8988T (cell line): ENCODE measurements at regions not wholly inside any gene's neighbourhood (a gene's known extent, or its start where the extent isn't known, plus 50 kb on each side); places are given as distances from the start of the nearest gene placed in this dataset.
"Not testable (repeated sequence)": the region's sequence is repeated elsewhere in the genome, so short reads cannot be mapped to it uniquely, and the experiment has no call there.

Source experiments
- DNase-seq: peaks from one replicate; pipeline ENCODE4 v3.0.0; 2011

DNA sequence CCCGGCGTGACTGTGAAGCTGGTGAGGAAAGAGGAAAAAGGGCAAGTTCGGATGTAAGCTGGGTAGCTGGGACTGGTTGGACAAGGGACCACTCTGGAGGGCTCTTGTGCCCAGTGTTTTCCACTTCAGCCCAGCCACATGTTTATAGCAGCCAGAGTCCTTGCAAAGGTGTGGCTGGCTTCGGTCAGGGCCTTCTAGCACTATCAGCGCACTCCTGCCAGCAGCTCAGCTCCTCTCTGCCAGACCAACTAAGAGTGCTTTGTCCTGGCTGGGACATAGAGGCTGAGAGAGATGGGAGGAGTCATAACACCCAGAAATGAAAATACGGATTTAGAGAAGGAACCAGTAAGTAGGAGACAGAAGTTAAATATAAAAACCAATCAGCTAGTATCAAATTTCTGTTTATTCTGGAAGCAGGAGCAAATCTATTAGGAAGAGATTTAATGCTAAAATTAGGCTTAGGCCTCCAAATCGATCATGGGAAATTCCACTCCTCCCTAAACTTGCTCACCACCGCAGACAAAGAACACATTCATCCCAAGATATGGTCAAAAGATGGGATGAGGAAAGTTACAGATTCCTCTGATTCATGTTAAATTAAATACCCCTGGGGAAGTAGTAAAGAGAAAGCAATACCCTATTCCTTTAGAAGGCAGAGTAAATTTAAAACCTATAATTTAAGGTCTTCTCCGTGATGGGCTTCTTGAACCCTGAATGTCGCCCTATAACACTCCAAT lies 135.0 kb downstream of the RALA start:
- no peak for DNase-seq

- DNase-seq, result no peak
These were observed 138.1 kb downstream of the RALA start for GRCh38 chr7:39761449-39761848.

DNA sequence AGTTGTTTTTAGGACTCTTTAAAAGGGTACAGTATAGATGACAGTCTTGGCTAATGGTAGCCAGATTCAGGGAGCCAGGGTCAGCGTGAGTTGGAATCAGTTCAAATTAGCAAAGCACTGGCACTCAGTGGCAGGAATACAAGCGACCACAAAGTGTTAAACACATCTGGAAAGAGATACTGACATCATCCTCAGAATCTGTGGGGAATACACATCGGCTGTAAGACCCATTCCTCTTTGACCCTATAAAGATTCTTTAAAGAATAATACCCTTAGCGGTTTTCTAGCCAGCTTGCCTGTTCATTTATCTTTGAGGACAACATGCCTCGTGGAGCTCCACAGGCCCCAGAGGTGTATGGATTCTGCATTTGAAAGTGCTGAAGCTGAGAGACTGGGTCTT lies 139.1 kb downstream of the RALA start:
- DNase-seq, result not testable (repeated sequence)

- DNase-seq, result not testable (repeated sequence)
These were observed 139.5 kb downstream of the RALA start for GRCh38 chr7:39762881-39763280.

DNA sequence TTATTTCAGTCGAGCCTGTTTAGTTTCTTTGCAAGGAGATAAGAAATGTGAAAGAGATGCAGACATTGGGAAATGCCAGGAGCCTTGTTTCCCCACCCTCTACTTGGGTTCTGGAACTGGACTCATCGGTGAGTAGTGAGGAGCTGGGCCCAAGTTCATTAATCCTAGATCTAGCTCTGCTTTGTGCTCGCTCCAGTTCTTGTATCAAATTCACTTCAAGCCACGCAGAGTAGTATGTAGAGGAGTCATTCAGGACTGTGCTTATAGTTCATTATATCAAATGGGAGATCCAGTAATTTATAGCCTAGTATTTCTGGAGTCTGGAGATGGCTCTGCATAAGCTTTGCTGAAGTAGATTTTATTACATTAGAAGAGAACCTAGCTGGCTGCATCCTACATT lies 142.5 kb downstream of the RALA start:
- DNase-seq, result not testable (repeated sequence)

DNA sequence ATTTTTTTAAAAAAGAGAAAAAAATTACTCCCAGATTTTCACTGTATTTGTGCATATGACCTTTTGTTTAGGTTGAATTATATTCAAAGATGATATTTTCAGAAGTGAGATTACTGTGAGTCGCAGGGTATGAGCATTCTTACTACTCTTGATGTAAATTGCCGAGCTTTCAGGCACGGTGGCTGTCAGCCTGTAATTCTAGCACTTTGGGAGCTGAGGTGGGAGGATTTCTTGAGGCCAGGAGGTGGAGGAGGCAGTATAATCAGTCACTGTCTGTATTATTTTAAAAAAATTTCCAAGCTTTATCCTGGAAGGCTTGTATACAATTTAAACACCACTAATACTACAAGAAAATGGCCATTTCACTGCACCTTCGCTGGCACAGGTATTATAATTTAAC lies 145.1 kb downstream of the RALA start:
- DNase-seq, result not testable (repeated sequence)

DNA sequence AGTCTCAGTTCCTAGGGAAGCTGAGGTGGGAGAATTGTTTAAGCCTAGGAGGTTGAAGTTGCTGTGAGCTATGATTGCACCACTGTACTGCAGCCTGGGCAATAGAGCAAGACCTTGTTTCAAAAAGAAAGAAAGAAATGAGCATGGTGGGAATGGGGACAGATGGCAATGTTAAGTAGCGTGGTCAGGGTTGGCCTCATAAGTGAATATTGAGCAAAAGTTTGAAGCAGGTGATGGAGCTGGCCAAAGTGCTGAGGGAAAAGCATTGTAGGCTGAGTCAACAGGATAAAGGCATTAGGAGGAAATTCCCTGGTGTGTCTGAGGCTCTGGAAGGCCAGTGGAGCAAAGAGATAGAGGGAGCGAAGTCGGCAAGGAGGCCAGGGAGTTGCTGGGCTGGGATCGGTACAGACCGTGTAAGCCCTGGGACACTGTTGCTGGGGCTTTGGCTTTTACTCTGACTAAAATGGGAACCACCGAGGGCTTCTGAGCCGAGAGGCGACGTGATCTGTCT lies 151.0 kb downstream of the RALA start:
- not testable (repeated sequence) for DNase-seq

- DNase-seq, result not testable (repeated sequence)
These were observed 158.2 kb downstream of the RALA start for GRCh38 chr7:39781557-39781956.

- not testable (repeated sequence) for DNase-seq
These were observed 163.1 kb downstream of the RALA start for GRCh38 chr7:39786440-39786839.

DNA sequence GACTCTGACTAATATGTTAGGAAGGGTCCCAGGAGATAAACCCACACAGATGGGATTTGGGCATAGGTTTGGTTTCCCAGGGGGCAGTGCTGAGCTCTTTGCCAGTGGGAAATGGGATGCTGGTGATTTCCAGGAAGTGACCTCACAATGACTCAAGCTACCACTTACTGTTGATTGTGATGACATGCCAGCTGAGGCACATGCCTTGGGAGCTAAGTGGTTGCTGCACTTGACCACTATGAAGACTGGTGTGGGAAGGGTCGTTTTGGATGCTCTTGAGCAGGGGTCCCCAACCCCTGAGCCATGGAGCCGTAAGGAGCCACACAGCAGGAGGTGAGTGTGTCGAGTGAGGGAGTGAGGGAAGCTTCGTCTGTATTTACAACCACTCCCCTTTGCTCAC lies 159.0 kb upstream of the CDK13 start:
- not testable (repeated sequence) for DNase-seq

DNA sequence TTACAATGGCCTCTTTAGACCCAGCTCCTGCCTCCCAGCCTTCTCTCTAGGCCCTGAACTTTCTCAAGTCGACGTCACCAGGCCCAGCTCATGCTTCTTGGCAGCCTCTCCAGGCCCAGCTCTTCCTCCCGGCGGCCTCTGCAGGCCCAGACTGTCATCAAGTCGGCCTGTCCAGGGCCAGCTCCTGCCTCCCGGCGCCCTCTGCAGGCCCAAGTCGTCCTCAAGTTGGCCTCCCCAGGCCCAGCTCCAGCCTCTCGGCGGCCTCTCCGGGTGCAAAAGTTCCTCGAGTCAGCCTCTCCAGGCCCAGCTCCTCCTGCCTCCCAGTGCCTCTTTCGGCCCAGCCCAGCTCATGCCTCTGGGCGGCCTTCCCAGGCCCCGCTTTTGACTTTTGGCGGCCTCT lies 158.1 kb upstream of the CDK13 start:
- not testable (repeated sequence) for DNase-seq

- DNase-seq, result not testable (repeated sequence)
These were observed 157.0 kb upstream of the CDK13 start for GRCh38 chr7:39793026-39793425.

DNA sequence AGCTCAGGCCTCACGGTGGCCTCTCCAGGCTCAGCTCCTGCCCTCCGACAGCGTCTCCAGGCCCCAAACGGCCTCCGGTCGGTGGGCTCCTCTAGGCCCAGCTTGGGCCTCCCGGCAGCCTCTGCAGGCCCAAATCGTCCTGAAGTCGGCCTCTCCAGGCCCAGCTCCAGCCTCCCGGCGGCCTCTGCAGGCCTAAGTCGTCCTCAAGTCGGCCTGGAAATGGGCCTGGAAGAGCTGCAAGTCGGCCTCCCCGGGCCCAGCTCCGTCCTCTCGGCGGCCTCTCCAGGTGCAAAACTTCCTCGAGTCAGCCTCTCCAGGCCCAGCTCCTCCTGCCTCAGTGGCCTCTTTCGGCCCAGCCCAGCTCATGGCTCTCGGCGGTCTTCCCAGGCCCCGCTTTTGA lies 156.2 kb upstream of the CDK13 start:
- not testable (repeated sequence) for DNase-seq

DNA sequence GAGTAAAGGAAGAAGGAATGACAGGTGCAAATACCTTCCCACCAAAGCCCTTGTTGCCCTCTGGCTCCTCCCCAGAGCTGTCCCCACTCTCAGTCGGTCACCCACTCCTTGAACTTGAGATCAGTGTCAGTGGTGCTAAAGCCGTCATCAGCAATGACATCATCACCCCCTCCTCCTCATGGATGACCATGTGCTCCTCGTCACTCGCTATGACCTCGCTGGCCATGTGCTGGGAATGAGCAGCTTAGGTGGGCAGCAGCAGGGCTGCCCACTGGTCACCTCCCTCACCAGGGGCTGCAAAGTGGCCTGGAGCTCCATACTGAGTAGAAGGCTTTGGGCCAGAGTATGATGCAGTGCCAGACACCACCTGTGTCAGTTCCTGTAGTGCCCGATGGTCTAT lies 153.1 kb upstream of the CDK13 start:
- DNase-seq, result not testable (repeated sequence)

DNA sequence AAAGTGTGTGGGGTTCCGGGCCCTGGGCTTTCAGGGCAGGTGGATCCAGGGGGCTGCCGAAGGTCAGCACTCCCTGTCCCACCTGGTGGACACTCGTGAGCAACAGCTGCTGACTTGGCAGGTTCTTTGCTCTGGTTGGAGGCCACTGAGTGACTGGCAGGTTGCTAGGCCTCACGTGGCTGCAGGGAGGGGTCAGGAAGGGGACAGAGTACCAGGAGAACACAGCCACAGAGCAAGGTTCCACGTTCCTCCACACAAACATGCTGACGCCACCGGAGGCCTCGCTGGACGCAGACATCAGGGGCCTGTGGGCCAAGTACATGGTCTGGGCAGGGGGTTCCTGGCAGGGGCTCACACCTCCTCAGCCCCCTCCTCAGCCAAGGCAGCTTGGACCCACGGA lies 152.0 kb upstream of the CDK13 start:
- not testable (repeated sequence) for DNase-seq

DNA sequence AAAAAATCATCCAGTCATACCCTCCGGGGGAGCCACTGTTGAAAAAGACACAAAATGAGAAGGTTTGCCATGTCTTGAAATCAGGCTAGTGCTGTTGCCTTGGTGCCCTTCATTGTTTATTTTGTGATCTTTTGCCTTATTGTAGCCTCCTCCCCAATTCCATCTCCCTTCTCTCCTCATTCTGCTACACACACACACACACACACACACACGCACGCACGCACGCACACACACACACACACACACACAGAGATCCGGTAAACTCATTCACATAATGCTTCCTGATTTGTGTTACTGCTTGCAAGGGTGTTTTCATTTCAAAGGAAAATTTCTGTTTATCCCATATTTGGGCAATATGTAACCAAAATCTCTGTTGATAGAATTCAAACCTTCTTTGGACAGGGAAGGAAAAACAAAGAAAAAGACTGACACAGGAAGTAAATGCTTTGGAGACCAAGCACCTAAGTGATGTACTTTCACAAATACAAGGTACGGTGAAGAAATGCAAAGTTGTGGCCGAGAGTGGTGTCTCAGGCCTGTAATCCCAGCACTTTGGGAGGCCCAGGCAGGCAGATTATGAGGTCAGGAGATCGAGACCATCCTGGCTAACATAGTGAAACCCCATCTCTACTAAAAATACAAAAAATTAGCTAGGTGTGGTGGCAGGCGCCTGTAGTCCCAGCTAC lies 141.1 kb upstream of the CDK13 start:
- no peak for DNase-seq

- DNase-seq, result no peak
These were observed 139.8 kb upstream of the CDK13 start for GRCh38 chr7:39810204-39810642.

GRCh38 chr7:39810710-39811109 lies 139.3 kb upstream of the CDK13 start:
- DNase-seq, result no peak

- DNase-seq, result no peak
These were observed 138.9 kb upstream of the CDK13 start for GRCh38 chr7:39811161-39811614.

GRCh38 chr7:39816462-39817060 lies 133.5 kb upstream of the CDK13 start:
- no peak for DNase-seq

- DNase-seq, result no peak
These were observed 130.5 kb upstream of the CDK13 start for GRCh38 chr7:39819514-39819913.

- DNase-seq, result no peak
These were observed 125.4 kb upstream of the CDK13 start for GRCh38 chr7:39824456-39825200.

GRCh38 chr7:39825401-39825980 lies 124.6 kb upstream of the CDK13 start:
- no peak for DNase-seq
